Stomach (tissue), 8 donors: ENCODE measurements at regions not wholly inside any gene's neighbourhood (a gene's known extent, or its start where the extent isn't known, plus 50 kb on each side); places are given as distances from the start of the nearest gene placed in this dataset.

Source experiments
- DNase-seq, 2 donors: peaks; one replicate each; pipeline versions ENCODE4 v3.0.0 to v3.0.0-alpha.2; 2013 to 2019
- H3K27ac ChIP-seq, 5 donors: fragments of 200-600 bp in 4 of 5; sonication (generic) in 4 of 5; one replicate each; pipeline ENCODE4 v1.5.1; 2013 to 2019; ENCODE audit warnings: mild to moderate bottlenecking in 1 of 5, moderate library complexity in 1 of 5
- H3K27me3 ChIP-seq, 3 donors: fragments of 200-600 bp; sonication (generic); one replicate each; pipeline ENCODE4 v1.5.1; 2017 to 2019; ENCODE audit warnings: mixed run types in 1 of 3
- H3K36me3 ChIP-seq, 4 donors: fragments of 200-600 bp; sonication (generic); 1 replicate in 3 of 4; 2 replicates in 1 of 4; pipeline ENCODE4 v1.5.1; 2016 to 2019
- H3K4me1 ChIP-seq, 4 donors: fragments of 200-600 bp; sonication (generic); one replicate each; pipeline ENCODE4 v1.5.1; 2016 to 2019
- H3K4me3 ChIP-seq, 4 donors: fragments of 200-600 bp; sonication (generic) in 3 of 4; one replicate each; pipeline ENCODE4 v1.5.1; 2016 to 2019; ENCODE audit warnings: mild to moderate bottlenecking in 1 of 4
- H3K9me3 ChIP-seq, 4 donors: fragments of 200-600 bp; sonication (generic); one replicate each; pipeline ENCODE4 v1.5.1; 2016 to 2019
- CTCF ChIP-seq, 7 experiments: fragments of 450-650 bp in 4 of 7; fragments of 200-600 bp in 3 of 7; sonication (generic) in 3 of 7; IDR thresholded peaks; one replicate each; pipeline ENCODE4 v1.5.1; 2016 to 2019; ENCODE audit warnings: antibody characterized with exemption in 7 of 7, control low read depth in 2 of 7, mild to moderate bottlenecking in 1 of 7
- EP300 ChIP-seq: sonication (generic); formaldehyde crosslinking; IDR thresholded peaks from one replicate; pipeline ENCODE4 v1.6.1; 2017; ENCODE audit warnings: antibody characterized with exemption
- POLR2A ChIP-seq, 4 donors: fragments of 450-650 bp; IDR thresholded peaks; one replicate each; pipeline ENCODE4 v1.6.1; 2016; ENCODE audit warnings: antibody characterized with exemption in 4 of 4, control low read depth in 2 of 4, mild to moderate bottlenecking in 1 of 4, moderate library complexity in 1 of 4
- POLR2AphosphoS5 ChIP-seq, 3 donors: sonication (generic); formaldehyde crosslinking; IDR thresholded peaks; one replicate each; pipeline ENCODE4 v1.6.1; 2016; ENCODE audit warnings: antibody characterized with exemption in 3 of 3
- WGBS, 5 donors: extraction: QIAGEN DNeasy Blood & Tissue Kit in 3 of 5; methylation state at CpG; one replicate each; pipeline versions ENCODE4 v1.1.5 to v1.1.7; 2013 to 2018; 5-methylcytosine and 5-hydroxymethylcytosine counted together
- intact Hi-C: fragments of 100-400 bp; cut with DNase I; formaldehyde crosslinking; loops from one replicate; pipeline ENCODE4 v1.15.1; 2023; ENCODE audit warnings: low total_unique reads
- donor health status: healthy with polysubstance abuse.
- donor health status: Bipolar disorder and iron deficiency.
- donor health status: healthy.

GRCh38 chr13:63291701-63292100, 1876.1 kb upstream of the PCDH20 start:
- no peak overlapping the region for H3K27ac ChIP-seq
- no peaks in the 10 kb centered on the region for H3K4me1 ChIP-seq
- 20 to 33% (median 28%) methylated on average over 5 of the region's 5 CpGs for WGBS, 5 donors
- no peaks in the 10 kb centered on the region for H3K36me3 ChIP-seq
- no peak for DNase-seq
- no peaks in the 10 kb centered on the region for H3K9me3 ChIP-seq
- intact Hi-C loops: no loop called here
- H3K4me3 ChIP-seq: no peak overlapping the region
- TF ChIP-seq CTCF (IDR thresholded peaks at IDR 0.05) (no peak), POLR2A (IDR thresholded peaks at IDR 0.05) (no peak), EP300 (no peak), POLR2AphosphoS5 (IDR thresholded peaks at IDR 0.05) (no peak)
- no peaks in the 10 kb centered on the region for H3K27me3 ChIP-seq

DNA sequence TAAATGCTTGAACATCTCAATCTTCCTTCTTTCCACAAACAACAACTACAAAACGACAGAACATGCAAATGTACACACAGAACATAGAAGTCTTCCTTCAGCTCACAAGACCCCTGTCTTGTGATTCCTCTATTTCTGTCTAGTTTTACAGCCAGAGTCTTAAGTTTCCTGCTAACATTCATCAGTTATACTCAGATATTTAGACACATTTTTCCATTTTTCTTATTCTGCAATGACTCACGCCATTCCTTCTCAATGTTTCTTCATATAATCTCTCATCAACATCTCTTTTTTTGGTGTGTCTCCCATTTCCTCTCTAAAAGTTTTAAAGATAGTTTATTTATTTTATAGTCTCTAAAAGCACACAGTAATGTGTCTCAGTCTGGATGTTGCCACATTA, 1872.9 kb upstream of the PCDH20 start:
- DNase-seq: no peak
- Histone ChIP-seq H3K36me3 (no peaks in the 10 kb centered on the region), H3K27me3 (no peaks in the 10 kb centered on the region), H3K27ac (no peak overlapping the region), H3K4me1 (no peaks in the 10 kb centered on the region), H3K9me3 (peaks cover 0 to 14% (median 2%) of the 10 kb centered on the region in 4 donors), H3K4me3 (no peak overlapping the region)
- no peak for TF ChIP-seq CTCF (IDR thresholded peaks at IDR 0.05)
- no peak for TF ChIP-seq EP300
- TF ChIP-seq POLR2A (IDR thresholded peaks at IDR 0.05): no peak
- TF ChIP-seq POLR2AphosphoS5 (IDR thresholded peaks at IDR 0.05): no peak
- intact Hi-C loops: no loop called here
- WGBS, 5 donors: 46 to 65% (median 60%) methylated on average over 2 of the region's 2 CpGs

DNA sequence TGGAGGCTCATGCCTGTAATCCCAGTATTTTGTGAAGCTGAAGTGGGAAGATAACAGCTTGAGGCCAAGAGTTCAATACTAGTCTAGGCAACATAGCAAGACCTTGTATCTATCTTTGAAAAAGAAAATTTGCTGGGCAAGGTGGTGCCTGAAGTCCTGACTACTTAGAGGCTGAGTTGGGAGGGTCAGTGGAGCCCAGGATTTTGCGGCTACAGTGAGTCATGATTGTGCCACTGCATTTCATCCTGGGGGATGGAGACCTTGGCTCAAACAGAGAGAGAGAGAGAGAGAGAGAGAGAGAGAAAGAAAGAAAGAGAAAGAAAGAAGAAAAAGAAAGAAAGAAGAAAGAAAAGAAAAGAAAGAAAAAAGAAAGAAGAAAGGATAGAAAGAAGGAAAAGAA, 1872.3 kb upstream of the PCDH20 start:
- intact Hi-C loops: no loop called here
- DNase-seq: no peak
- H3K9me3 ChIP-seq: peaks cover 0 to 17% (median 2%) of the 10 kb centered on the region in 4 donors
- no peak overlapping the region for H3K4me3 ChIP-seq
- H3K27ac ChIP-seq: no peak overlapping the region
- WGBS, 5 donors: 78 to 100% (median 94%) methylated on average over 1 of the region's 1 CpG
- H3K4me1 ChIP-seq: no peaks in the 10 kb centered on the region
- TF ChIP-seq POLR2A (IDR thresholded peaks at IDR 0.05): no peak
- TF ChIP-seq EP300: no peak
- TF ChIP-seq POLR2AphosphoS5 (IDR thresholded peaks at IDR 0.05): no peak
- no peak for TF ChIP-seq CTCF (IDR thresholded peaks at IDR 0.05)
- no peaks in the 10 kb centered on the region for H3K27me3 ChIP-seq
- no peaks in the 10 kb centered on the region for H3K36me3 ChIP-seq

GRCh38 chr13:63285426-63285825, 1869.8 kb upstream of the PCDH20 start:
- peaks cover 0 to 17% (median 2%) of the 10 kb centered on the region in 4 donors for H3K9me3 ChIP-seq
- no peak for DNase-seq
- 71 to 86% (median 79%) methylated on average over 1 of the region's 1 CpG for WGBS, 5 donors
- H3K27me3 ChIP-seq: no peaks in the 10 kb centered on the region
- H3K36me3 ChIP-seq: no peaks in the 10 kb centered on the region
- no peak overlapping the region for H3K27ac ChIP-seq
- TF ChIP-seq EP300: no peak
- TF ChIP-seq POLR2A (IDR thresholded peaks at IDR 0.05): no peak
- TF ChIP-seq POLR2AphosphoS5 (IDR thresholded peaks at IDR 0.05): no peak
- no peak for TF ChIP-seq CTCF (IDR thresholded peaks at IDR 0.05)
- intact Hi-C loops: no loop called here
- no peaks in the 10 kb centered on the region for H3K4me1 ChIP-seq
- H3K4me3 ChIP-seq: no peak overlapping the region
